Duodenal mucosa (tissue), 2 donors: ENCODE measurements at regions not wholly inside any gene's neighbourhood (a gene's known extent, or its start where the extent isn't known, plus 50 kb on each side); places are given as distances from the start of the nearest gene placed in this dataset.

Source experiments
- H3K27ac ChIP-seq: one replicate; pipeline ENCODE4 v1.7.0; 2013; ENCODE audit warnings: low read depth, low read length
- H3K27me3 ChIP-seq, 2 donors: one replicate each; pipeline ENCODE4 v1.7.0; 2013; ENCODE audit warnings: low read length in 2 of 2, control low read depth in 1 of 2; ENCODE audit not compliant: insufficient read depth in 2 of 2, control insufficient read depth in 1 of 2
- H3K36me3 ChIP-seq, 2 donors: one replicate each; pipeline ENCODE4 v1.7.0; 2013; ENCODE audit warnings: low read length in 2 of 2, control low read depth in 1 of 2; ENCODE audit not compliant: insufficient read depth in 2 of 2, control insufficient read depth in 1 of 2
- H3K4me1 ChIP-seq, 2 donors: one replicate each; pipeline ENCODE4 v1.7.0; 2013; ENCODE audit warnings: low read length in 2 of 2, control low read depth in 1 of 2; ENCODE audit not compliant: insufficient read depth in 2 of 2, control insufficient read depth in 1 of 2
- H3K4me3 ChIP-seq, 2 donors: one replicate each; pipeline ENCODE4 v1.7.0; 2013; ENCODE audit warnings: low read length in 2 of 2, low read depth in 1 of 2
- H3K9ac ChIP-seq, 2 donors: one replicate each; pipeline ENCODE4 v1.7.0; 2013; ENCODE audit warnings: low read length in 2 of 2, low read depth in 1 of 2
- H3K9me3 ChIP-seq, 2 donors: one replicate each; pipeline ENCODE4 v1.7.0; 2013; ENCODE audit warnings: low read length in 2 of 2, control low read depth in 1 of 2; ENCODE audit not compliant: control insufficient read depth in 1 of 2

DNA sequence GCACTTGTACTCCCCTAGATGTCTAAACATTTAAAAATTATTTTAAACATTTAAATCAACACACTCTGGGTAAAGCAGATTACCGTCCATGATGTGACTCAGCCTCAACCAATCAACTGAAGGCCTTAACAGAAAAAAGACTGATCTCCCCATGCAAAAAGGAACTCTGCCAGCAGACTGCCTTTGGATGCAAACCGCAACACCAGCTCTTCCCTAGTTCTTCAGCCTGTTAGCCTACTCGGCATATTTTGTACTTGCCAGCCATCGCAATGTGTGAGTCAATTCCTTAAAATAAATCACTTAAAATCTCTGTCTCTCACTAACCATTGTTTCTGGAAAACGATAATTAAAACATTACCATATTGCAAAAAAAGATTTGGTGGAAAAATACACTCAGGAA lies 375.9 kb downstream of the RSL24D1 start:
- Histone ChIP-seq H3K9ac (no peak overlapping the region), H3K4me3 (no peak overlapping the region), H3K27me3 (no peaks in the 10 kb centered on the region), H3K27ac (no peak overlapping the region), H3K4me1 (no peaks in the 10 kb centered on the region), H3K36me3 (no peaks in the 10 kb centered on the region), H3K9me3 (peaks cover 6 to 7% of the 10 kb centered on the region in 2 donors)

GRCh38 chr15:54820098-54820497 lies 376.6 kb downstream of the RSL24D1 start:
- Histone ChIP-seq H3K27ac (no peak overlapping the region), H3K4me1 (no peaks in the 10 kb centered on the region), H3K4me3 (no peak overlapping the region), H3K9me3 (peaks cover 5 to 7% of the 10 kb centered on the region in 2 donors), H3K36me3 (no peaks in the 10 kb centered on the region), H3K27me3 (no peaks in the 10 kb centered on the region), H3K9ac (no peak overlapping the region)

- Histone ChIP-seq H3K4me3 (no peak overlapping the region), H3K27me3 (no peaks in the 10 kb centered on the region), H3K4me1 (no peaks in the 10 kb centered on the region), H3K36me3 (no peaks in the 10 kb centered on the region), H3K9me3 (peaks cover 0 to 2% of the 10 kb centered on the region in 2 donors), H3K9ac (no peak overlapping the region), H3K27ac (no peak overlapping the region)
Observed at GRCh38 chr15:54816401-54816800, 380.3 kb downstream of the RSL24D1 start.

DNA sequence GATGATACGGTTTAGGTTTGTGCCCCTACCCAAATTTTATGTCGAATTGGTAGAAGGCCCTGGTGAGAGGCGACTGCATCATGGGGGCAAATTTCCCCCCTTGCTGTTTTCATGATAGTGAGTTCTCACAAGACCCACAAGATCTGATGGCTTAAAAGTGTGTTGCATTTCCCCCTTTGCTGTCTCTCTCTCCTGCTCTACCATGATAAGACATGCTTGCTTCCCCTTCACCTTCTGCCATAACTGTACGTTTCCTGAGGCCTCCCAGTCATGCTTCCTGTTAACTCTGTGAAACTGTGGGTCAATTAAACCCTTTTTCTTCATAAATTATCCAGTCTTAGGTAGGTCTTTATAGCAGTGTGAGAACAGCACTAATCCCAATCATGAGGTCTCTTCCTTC lies 381.2 kb downstream of the RSL24D1 start:
- peaks cover 0 to 2% of the 10 kb centered on the region in 2 donors for H3K9me3 ChIP-seq
- H3K27me3 ChIP-seq = no peaks in the 10 kb centered on the region
- no peak overlapping the region for H3K9ac ChIP-seq
- no peaks in the 10 kb centered on the region for H3K36me3 ChIP-seq
- H3K4me3 ChIP-seq = no peak overlapping the region
- no peak overlapping the region for H3K27ac ChIP-seq
- no peaks in the 10 kb centered on the region for H3K4me1 ChIP-seq

DNA sequence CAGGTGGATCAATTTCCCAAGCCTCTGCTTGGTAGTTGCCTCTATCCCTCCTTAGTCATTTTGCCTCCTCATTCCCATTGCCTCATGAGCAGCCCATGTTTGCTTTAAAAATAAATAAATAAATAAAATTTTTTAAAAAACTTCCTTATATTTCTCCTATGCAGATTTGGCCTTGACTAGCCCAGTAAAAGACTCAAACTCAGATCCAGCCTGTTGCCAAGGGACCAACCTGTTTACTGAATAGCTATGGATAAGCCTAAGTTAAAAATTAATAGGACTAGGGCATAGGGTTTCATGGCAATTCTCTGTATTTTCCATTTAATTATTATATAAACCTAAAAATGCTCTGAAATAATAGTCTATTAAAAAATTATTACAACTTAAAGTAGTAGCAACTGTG lies 384.4 kb downstream of the RSL24D1 start:
- Histone ChIP-seq H3K4me1 (no peaks in the 10 kb centered on the region), H3K9ac (no peak overlapping the region), H3K27me3 (no peaks in the 10 kb centered on the region), H3K36me3 (no peaks in the 10 kb centered on the region), H3K9me3 (peaks cover 0 to 2% of the 10 kb centered on the region in 2 donors), H3K4me3 (no peak overlapping the region), H3K27ac (no peak overlapping the region)

DNA sequence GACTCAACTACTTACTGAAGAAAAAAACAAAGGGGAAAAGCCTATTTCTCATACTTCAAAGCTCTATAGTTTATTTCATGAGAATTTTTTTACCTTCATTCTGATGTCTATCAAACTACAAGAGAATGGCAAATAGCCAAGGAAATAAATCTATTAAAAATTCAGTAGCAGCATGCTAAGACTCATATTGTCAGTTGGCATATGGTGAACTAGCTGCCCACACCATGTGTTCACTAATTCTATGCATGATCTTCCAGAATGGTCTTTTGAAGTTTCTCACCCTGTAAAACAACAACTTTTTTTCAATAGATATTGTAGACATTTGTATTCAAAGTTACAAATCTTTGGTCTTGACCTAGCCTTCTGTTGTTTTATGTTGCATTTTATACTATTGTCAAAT lies 386.2 kb downstream of the RSL24D1 start:
- Histone ChIP-seq H3K4me1 (no peaks in the 10 kb centered on the region), H3K27ac (no peak overlapping the region), H3K36me3 (no peaks in the 10 kb centered on the region), H3K27me3 (no peaks in the 10 kb centered on the region), H3K9ac (no peak overlapping the region), H3K4me3 (no peak overlapping the region), H3K9me3 (peaks cover 0 to 2% of the 10 kb centered on the region in 2 donors)

GRCh38 chr15:54810031-54810430 lies 386.7 kb downstream of the RSL24D1 start:
- Histone ChIP-seq H3K4me3 (no peak overlapping the region), H3K9ac (no peak overlapping the region), H3K27me3 (no peaks in the 10 kb centered on the region), H3K9me3 (peaks cover 0 to 2% of the 10 kb centered on the region in 2 donors), H3K4me1 (no peaks in the 10 kb centered on the region), H3K36me3 (no peaks in the 10 kb centered on the region), H3K27ac (no peak overlapping the region)

GRCh38 chr15:54808321-54808720 lies 388.4 kb downstream of the RSL24D1 start:
- no peaks in the 10 kb centered on the region for H3K27me3 ChIP-seq
- no peak overlapping the region for H3K9ac ChIP-seq
- H3K4me3 ChIP-seq = no peak overlapping the region
- H3K36me3 ChIP-seq = no peaks in the 10 kb centered on the region
- H3K9me3 ChIP-seq = no peaks in the 10 kb centered on the region
- no peak overlapping the region for H3K27ac ChIP-seq
- H3K4me1 ChIP-seq = no peaks in the 10 kb centered on the region

DNA sequence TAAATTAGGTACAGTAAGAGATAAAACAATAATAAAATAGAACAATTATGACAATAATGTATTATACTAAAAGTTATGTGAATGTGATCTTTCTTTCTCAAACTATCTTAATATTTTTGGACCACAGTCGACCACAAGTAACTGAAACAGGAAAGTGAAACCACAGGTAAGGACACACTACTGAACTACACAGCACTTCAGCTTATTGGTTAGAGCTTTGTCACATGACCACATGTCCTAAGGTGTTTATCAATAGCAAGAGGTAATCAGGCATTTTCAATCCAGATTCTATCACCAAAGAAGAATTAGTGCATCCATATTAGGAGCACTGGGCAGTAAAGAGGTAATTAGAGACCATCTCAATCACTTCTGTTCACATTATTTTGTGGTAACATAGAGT lies 392.8 kb downstream of the RSL24D1 start:
- Histone ChIP-seq H3K4me1 (no peaks in the 10 kb centered on the region), H3K9me3 (no peaks in the 10 kb centered on the region), H3K27ac (no peak overlapping the region), H3K27me3 (no peaks in the 10 kb centered on the region), H3K4me3 (no peak overlapping the region), H3K36me3 (no peaks in the 10 kb centered on the region), H3K9ac (no peak overlapping the region)

DNA sequence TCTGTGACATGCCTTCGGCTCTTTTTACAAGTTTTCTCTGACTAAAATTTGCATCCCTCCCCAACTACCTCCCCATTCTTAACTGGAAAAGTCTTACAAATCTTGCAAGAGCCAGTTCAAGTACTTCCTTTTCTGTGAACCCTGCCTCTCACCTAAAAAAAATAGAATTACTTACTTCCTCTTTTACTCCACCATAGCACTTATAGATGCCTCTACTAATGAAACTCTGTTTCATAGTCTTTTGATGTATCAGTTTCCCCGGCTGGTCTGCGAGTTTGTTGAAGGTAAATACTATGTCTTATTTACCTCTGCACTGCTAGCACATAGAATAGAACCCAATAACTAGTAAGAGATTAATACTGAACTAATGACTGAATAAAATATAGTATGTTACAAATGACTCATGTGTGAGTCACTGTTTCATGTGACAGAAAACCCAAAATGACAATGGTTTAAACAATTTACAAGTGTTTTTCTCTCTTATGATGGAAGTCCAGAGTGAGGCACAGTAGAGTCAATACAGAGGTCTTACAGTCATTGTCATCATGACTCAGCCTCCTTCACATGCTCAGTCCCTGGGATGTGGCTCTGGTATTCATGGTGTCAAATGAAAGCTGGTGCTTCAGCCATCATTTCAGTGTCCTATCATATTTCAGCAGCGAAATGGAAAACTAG lies 393.5 kb downstream of the RSL24D1 start:
- Histone ChIP-seq H3K9me3 (no peaks in the 10 kb centered on the region), H3K27ac (no peak overlapping the region), H3K4me1 (no peaks in the 10 kb centered on the region), H3K27me3 (no peaks in the 10 kb centered on the region), H3K4me3 (no peak overlapping the region), H3K9ac (no peak overlapping the region), H3K36me3 (no peaks in the 10 kb centered on the region)

DNA sequence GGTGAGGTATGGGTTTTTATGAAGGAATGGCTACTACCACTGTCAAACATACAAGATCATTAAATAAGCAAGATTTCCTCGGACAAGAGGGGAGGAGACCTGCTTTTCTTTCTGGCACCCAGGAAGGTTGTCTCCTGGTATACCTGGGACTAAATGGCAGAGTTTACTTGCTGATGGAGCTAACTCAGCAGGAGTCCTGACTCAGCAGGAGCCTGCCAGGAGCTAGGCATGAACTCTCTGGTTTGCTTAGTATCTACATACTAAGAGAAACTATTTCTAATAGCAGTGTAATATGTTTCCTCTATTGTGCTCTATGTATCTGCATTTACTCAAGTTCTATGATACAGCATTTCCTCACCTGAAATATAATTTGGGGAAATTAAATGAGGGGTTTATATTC lies 404.2 kb downstream of the RSL24D1 start:
- Histone ChIP-seq H3K9me3 (no peaks in the 10 kb centered on the region), H3K4me3 (no peak overlapping the region), H3K27me3 (no peaks in the 10 kb centered on the region), H3K4me1 (no peaks in the 10 kb centered on the region), H3K27ac (no peak overlapping the region), H3K9ac (no peak overlapping the region), H3K36me3 (no peaks in the 10 kb centered on the region)
